HEK293 (cell line): ENCODE measurements at regions not wholly inside any gene's neighbourhood (a gene's known extent, or its start where the extent isn't known, plus 50 kb on each side); places are given as distances from the start of the nearest gene placed in this dataset.

Source experiments
- BCL11A ChIP-seq: fragments of 450-650 bp; formaldehyde crosslinking; IDR thresholded peaks from 2 replicates; pipeline ENCODE4 v1.5.1; 2016; ENCODE audit warnings: low read depth, missing biosample characterization, missing genetic modification characterization
- GLI4 ChIP-seq: fragments of 450-650 bp; formaldehyde crosslinking; IDR thresholded peaks from 2 replicates; pipeline ENCODE4 v1.5.1; 2016; ENCODE audit warnings: missing biosample characterization, missing genetic modification characterization
- SETDB1 ChIP-seq: IDR thresholded peaks from one replicate; pipeline ENCODE4 v1.6.1; 2017; ENCODE audit warnings: mild to moderate bottlenecking, low read length, moderate library complexity, mixed read lengths; ENCODE audit not compliant: insufficient read length
- YY1 ChIP-seq: fragments of 450-650 bp; formaldehyde crosslinking; IDR thresholded peaks from 2 replicates; pipeline ENCODE4 v1.5.1; 2018; ENCODE audit warnings: missing biosample characterization, missing genetic modification characterization
- ZNF10 ChIP-seq: fragments of 450-650 bp; formaldehyde crosslinking; IDR thresholded peaks from 2 replicates; pipeline ENCODE4 v1.5.1; 2017; ENCODE audit warnings: missing biosample characterization, missing genetic modification characterization
- ZNF274 ChIP-seq, 2 experiments: fragments of 200-500 bp in 1 of 2; fragments of 450-650 bp in 1 of 2; sonication (Bioruptor generic) in 1 of 2; formaldehyde crosslinking in 1 of 2; IDR thresholded peaks; 2 replicates each; pipeline versions ENCODE4 v1.5.1 to v1.6.1; 2014 to 2016; ENCODE audit warnings: borderline replicate concordance in 1 of 2, inconsistent platforms in 1 of 2, low read length in 1 of 2, missing biosample characterization in 1 of 2, missing genetic modification characterization in 1 of 2
- ZNF558 ChIP-seq: fragments of 450-650 bp; formaldehyde crosslinking; IDR thresholded peaks from 2 replicates; pipeline ENCODE4 v1.5.1; 2016; ENCODE audit warnings: missing biosample characterization, missing genetic modification characterization
- ZNF629 ChIP-seq: fragments of 450-650 bp; formaldehyde crosslinking; IDR thresholded peaks from 2 replicates; pipeline ENCODE4 v1.5.1; 2017; ENCODE audit warnings: missing biosample characterization, missing genetic modification characterization
- ZNF670 ChIP-seq: fragments of 450-650 bp; formaldehyde crosslinking; IDR thresholded peaks from 2 replicates; pipeline ENCODE4 v1.5.1; 2016; ENCODE audit warnings: missing biosample characterization, missing genetic modification characterization, low read depth
- ZNF701 ChIP-seq: fragments of 450-650 bp; formaldehyde crosslinking; IDR thresholded peaks from 2 replicates; pipeline ENCODE4 v1.5.1; 2016; ENCODE audit warnings: missing biosample characterization, missing genetic modification characterization
- TF ChIP-seq, protein P1 (sequence below): fragments of 450-650 bp; formaldehyde crosslinking; IDR thresholded peaks from 2 replicates; pipeline ENCODE4 v1.5.1; 2016; ENCODE audit warnings: missing biosample characterization, missing genetic modification characterization
- TF ChIP-seq, protein P2 (sequence below): fragments of 450-650 bp; formaldehyde crosslinking; IDR thresholded peaks from 2 replicates; pipeline ENCODE4 v1.5.1; 2016; ENCODE audit warnings: missing biosample characterization, missing genetic modification characterization
- TF ChIP-seq, protein P3 (sequence below): fragments of 450-650 bp; formaldehyde crosslinking; IDR thresholded peaks from 2 replicates; pipeline ENCODE4 v1.5.1; 2016; ENCODE audit warnings: missing biosample characterization, missing genetic modification characterization

DNA sequence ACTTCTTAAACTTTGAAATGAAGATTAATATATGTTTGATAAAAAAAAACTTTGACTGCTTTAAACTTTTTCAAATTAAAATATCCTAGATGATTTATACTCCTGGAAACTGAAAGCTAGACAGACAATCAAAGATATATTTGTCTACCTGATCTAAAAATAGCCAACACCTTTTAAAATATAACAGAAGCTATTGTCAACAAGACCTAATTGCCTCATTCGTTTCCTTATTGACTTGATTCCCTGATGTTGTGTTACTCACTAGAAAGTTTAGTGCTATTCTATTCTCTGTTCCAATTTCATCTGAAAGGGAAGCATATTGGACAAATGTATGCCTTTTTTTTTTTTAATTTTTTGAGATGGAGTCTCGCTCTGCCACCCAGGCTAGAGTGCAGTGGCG is 445.6 kb upstream of the ADAMTS5 start:
- TF ChIP-seq, protein P1, sequence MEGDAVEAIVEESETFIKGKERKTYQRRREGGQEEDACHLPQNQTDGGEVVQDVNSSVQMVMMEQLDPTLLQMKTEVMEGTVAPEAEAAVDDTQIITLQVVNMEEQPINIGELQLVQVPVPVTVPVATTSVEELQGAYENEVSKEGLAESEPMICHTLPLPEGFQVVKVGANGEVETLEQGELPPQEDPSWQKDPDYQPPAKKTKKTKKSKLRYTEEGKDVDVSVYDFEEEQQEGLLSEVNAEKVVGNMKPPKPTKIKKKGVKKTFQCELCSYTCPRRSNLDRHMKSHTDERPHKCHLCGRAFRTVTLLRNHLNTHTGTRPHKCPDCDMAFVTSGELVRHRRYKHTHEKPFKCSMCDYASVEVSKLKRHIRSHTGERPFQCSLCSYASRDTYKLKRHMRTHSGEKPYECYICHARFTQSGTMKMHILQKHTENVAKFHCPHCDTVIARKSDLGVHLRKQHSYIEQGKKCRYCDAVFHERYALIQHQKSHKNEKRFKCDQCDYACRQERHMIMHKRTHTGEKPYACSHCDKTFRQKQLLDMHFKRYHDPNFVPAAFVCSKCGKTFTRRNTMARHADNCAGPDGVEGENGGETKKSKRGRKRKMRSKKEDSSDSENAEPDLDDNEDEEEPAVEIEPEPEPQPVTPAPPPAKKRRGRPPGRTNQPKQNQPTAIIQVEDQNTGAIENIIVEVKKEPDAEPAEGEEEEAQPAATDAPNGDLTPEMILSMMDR: no peak
- TF ChIP-seq, protein P2, sequence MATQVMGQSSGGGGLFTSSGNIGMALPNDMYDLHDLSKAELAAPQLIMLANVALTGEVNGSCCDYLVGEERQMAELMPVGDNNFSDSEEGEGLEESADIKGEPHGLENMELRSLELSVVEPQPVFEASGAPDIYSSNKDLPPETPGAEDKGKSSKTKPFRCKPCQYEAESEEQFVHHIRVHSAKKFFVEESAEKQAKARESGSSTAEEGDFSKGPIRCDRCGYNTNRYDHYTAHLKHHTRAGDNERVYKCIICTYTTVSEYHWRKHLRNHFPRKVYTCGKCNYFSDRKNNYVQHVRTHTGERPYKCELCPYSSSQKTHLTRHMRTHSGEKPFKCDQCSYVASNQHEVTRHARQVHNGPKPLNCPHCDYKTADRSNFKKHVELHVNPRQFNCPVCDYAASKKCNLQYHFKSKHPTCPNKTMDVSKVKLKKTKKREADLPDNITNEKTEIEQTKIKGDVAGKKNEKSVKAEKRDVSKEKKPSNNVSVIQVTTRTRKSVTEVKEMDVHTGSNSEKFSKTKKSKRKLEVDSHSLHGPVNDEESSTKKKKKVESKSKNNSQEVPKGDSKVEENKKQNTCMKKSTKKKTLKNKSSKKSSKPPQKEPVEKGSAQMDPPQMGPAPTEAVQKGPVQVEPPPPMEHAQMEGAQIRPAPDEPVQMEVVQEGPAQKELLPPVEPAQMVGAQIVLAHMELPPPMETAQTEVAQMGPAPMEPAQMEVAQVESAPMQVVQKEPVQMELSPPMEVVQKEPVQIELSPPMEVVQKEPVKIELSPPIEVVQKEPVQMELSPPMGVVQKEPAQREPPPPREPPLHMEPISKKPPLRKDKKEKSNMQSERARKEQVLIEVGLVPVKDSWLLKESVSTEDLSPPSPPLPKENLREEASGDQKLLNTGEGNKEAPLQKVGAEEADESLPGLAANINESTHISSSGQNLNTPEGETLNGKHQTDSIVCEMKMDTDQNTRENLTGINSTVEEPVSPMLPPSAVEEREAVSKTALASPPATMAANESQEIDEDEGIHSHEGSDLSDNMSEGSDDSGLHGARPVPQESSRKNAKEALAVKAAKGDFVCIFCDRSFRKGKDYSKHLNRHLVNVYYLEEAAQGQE (tag by site-specific recombination): no peak
- TF ChIP-seq GLI4: no peak
- TF ChIP-seq SETDB1: no peak
- TF ChIP-seq BCL11A (tag by site-specific recombination): no peak
- no peak for TF ChIP-seq YY1 (tag by site-specific recombination)
- TF ChIP-seq ZNF10 (tag by site-specific recombination): no peak
- TF ChIP-seq ZNF701 (tag by site-specific recombination): no peak
- TF ChIP-seq ZNF274 (IDR thresholded peaks at IDR 0.05; ENCODE audit: low read length): no peak
- TF ChIP-seq ZNF274 (tag by site-specific recombination; IDR thresholded peaks at IDR 0.05; ENCODE audit: borderline replicate concordance): no peak
- TF ChIP-seq ZNF629 (tag by site-specific recombination): no peak
- no peak for TF ChIP-seq ZNF558 (tag by site-specific recombination)
- TF ChIP-seq, protein P3, sequence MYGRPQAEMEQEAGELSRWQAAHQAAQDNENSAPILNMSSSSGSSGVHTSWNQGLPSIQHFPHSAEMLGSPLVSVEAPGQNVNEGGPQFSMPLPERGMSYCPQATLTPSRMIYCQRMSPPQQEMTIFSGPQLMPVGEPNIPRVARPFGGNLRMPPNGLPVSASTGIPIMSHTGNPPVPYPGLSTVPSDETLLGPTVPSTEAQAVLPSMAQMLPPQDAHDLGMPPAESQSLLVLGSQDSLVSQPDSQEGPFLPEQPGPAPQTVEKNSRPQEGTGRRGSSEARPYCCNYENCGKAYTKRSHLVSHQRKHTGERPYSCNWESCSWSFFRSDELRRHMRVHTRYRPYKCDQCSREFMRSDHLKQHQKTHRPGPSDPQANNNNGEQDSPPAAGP (tag by site-specific recombination): no peak
- TF ChIP-seq ZNF670 (tag by site-specific recombination): no peak
